Stimulated activated CD8-positive, alpha-beta memory T cell treated with anti-CD3 and anti-CD28 coated beads, Interleukin-7, amount 100 ng/mL, for 4 hours (primary cell): ENCODE measurements at regions not wholly inside any gene's neighbourhood (a gene's known extent, or its start where the extent isn't known, plus 50 kb on each side); places are given as distances from the start of the nearest gene placed in this dataset.
"Not testable (repeated sequence)": the region's sequence is repeated elsewhere in the genome, so short reads cannot be mapped to it uniquely, and the experiment has no call there.

Experiments
- DNase-seq, 2 donors: peaks; one replicate each; pipeline ENCODE4 v3.0.0-alpha.2; 2020; ENCODE audit warnings: low read depth in 2 of 2

DNA sequence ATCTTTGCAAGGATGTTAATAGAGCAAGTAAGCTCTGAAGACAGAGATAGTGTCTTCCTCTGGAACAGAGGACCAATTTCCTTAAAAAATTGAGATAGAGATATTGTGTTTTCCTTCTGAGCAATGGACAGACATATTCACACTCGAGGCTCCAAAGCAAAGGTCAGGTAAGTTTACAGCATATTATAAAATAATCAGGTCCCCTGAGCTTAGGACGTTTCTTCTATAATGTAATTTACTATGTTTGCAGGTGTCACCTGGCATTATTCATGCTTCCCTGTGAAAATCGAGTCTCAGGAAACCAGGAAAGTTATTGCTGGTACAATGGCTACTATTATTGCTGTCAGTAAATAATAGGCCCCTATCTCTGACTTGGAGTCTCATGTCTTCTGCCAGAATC, 1135.8 kb upstream of the ACVR2A start:
- no peak for DNase-seq

DNA sequence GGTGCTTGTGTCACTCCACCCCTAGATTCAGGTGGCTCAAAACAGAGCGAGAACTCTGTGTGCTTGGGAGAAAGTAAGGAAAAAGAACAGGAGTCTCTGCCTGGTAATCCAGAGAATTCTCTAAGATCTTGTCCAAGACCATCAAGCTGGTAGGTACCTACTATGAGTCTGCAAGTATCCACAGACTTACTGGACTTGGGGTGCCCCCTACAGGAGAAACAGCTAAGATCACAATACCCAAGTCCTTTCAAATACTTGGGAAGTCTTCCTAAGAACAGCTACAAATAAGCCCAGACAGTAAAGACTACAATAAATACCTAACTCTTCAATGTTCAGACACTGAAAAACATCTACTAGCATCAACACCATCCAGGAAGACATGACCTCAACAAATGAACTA, 1143.6 kb upstream of the ACVR2A start:
- DNase-seq = no peak

DNA sequence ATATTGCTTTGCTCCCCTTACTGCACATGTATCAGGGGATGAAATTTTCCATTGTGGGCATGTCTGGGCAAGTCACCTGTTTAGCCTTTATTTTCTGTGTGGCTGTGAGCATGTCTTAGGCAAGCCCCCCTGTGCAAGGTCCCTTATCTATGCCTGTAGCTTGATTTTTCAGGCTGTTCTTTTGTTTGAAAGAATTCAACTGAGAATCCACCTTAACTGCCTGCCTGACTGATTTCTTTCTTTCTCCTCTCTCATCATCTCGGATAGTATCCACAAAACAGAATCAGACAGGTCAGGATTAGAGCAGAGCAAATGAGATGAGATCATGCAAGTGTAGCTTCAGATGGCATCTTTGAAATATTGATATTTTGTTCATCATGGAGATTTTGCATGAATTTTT, 1147.5 kb upstream of the ACVR2A start:
- no peak for DNase-seq

- not testable (repeated sequence) for DNase-seq
Measured at GRCh38 chr2:146696787-146697186, 1148.0 kb upstream of the ACVR2A start.

DNA sequence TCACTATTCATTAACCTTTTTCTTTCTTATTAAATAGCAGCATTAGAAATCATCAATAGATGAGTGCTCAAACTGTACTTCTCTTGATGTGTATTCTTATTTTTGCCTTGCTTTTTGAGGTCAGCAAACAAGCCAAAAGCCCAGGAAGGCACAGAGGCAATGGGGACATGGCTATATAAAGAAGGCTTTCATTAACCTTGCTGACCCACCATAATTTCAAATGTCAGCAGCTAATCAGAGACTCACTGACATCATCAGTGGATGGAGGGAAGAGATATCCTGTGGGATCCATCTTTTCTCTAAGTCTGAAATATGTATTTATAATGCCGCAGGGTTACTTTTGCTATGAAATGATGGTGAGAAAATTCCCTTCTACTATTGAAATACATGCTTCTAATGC, 1162.8 kb upstream of the ACVR2A start:
- DNase-seq = no peak

GRCh38 chr2:146678516-146678915, 1166.3 kb upstream of the ACVR2A start:
- no peak for DNase-seq

DNA sequence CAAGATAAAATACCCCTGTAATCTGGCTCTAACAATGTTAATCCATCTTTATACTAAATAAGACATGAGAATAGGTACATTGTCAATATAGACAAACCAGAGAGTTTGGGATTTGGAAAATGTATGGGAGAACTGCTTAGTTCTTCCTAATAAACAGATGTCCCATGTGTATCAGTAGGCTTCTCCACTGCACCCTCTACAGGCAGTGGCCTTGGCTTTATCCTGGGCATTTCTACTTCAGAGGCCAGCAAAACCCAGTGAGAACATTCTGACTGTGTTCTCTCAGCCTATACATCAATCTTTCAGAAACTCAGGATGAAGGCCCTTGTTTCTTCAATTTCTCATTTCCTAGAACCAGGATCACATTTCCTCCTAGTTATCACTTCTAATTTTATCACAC, 1167.5 kb upstream of the ACVR2A start:
- DNase-seq = no peak

GRCh38 chr2:146669735-146670134, 1175.1 kb upstream of the ACVR2A start:
- DNase-seq = no peak

DNA sequence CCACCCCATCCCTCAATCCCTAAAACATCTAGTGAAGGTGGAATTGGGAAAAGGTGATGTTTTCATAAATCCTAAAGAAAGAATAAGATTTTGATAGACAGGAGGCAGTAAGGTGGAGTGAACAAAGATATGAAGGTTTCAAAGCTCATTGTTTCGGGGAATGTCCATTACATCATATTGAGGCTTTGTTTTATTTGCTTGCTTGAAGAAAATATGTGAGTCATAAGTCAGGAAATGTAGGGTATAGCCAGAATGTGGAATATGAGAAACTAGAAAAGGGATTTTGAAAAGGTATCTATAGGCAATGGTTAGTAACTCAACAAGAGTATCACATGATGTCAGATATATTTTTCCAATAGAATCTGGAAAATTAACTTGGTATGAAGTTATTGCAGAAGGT, 1178.5 kb upstream of the ACVR2A start:
- no peak for DNase-seq

DNA sequence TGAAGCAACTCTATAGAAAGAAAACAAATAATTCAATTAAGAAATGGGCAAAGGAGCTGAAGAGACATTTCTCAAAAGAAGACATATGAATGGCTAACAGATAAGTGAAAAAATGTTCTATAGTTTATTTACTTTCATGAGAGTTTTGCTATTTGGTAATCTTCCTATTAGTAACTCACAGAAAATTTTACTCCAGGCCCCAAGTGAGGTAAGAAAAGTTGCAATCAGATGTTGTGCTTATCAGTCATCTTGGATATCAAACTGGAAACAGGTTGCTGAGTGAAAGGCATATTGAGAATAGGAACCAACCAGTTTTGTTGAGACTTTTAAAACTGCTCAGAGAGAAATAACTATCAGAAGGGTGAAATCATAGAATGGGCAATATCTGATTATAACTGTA, 1179.0 kb upstream of the ACVR2A start:
- DNase-seq = no peak

GRCh38 chr2:146661473-146662096, 1183.2 kb upstream of the ACVR2A start:
- no peak for DNase-seq

- no peak for DNase-seq
Measured at GRCh38 chr2:146659976-146660375, 1184.9 kb upstream of the ACVR2A start.

DNA sequence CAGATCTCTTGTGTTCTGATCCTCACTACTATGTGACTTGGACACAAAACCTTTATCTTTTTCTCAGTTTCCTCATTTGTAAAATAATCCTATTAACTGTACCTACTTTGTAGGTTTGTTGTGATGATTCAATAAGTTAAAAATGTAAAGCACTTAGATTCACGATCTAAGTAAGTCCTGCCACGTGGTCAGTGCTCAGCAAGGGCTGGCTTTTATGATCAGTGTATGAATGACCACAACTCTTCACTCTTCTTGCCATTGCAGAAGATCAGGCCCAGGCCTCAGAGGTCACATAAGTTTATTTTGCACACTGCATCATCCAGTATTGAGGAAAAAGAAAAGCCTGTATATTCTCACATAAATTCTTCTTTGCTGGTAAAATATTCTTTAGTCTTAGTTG, 1192.5 kb upstream of the ACVR2A start:
- no peak for DNase-seq

GRCh38 chr2:146651361-146651760, 1193.5 kb upstream of the ACVR2A start:
- no peak for DNase-seq

DNA sequence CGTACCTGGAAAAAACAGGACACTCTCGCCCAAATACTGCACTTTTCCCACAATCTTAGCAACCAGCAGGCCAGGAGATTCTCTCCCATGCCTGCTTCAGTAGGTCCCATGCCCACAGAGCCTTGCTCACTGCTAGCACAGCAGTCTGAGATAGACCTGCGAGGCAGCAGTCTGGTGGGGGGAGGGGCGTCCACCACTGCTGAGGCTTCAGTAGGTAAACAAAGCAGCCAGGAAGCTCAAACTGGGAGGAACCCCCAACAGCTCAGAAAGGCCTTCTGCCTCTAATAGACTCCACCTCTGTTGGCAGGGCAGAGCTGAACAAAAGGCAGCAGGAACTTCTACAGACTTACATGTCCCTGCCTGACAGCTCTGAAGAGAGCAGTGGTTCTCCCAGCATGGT, 1202.8 kb upstream of the ACVR2A start:
- no peak for DNase-seq

GRCh38 chr2:146634230-146635097, 1210.4 kb upstream of the ACVR2A start:
- DNase-seq = no peak

- no peak for DNase-seq
Measured at GRCh38 chr2:146633159-146633558, 1211.7 kb upstream of the ACVR2A start.

DNA sequence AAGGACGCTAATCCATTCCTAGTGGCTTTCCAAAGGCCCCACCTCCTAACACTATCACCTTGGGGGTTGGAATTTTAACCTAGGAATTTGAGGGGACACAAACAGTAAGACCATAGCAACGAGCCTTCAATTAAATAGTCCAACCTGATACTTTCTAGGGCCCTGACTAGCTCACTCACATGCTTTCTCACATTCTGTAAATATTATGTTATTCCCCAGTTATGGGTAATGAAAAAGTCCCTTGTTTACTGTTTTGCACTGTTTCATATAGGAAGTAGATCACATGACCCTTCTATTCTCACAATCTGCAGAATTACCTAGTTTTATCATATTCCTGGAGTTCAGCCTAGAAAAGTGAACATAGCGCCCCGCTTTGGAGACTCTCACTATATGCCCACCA, 1212.1 kb upstream of the ACVR2A start:
- no peak for DNase-seq

DNA sequence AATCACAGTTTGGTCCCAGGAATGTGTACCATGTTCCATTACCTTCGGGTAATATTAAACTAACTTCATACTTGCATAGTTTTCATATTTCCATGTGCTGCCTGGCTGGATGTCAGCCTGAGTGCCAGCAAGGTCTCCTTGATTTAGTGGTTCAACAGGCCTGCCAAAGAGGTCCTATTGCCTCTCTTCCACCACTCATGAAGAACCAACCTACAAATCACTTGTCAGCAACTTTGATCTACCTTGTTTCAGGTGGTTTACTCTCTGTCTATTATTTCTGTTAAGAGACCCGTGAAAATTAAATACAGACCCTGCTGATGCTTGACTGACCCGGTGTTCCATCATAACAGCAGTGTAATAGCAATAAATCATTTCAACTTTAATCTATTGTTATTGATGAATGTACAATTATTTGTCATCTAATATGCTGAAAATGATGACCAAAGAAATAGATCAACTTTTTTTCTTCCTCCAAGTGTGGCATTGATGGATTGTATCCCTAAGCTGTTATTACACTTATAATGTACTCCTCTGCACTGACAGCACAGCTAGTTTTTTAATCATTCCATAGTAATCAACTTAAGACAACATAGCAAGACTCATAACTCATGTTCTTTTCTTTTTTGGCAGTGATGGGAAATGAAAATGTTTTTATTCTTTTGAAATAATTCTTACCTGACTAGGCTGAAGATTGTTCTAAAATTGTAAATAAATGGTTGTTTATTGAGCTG, 1220.2 kb upstream of the ACVR2A start:
- no peak for DNase-seq

DNA sequence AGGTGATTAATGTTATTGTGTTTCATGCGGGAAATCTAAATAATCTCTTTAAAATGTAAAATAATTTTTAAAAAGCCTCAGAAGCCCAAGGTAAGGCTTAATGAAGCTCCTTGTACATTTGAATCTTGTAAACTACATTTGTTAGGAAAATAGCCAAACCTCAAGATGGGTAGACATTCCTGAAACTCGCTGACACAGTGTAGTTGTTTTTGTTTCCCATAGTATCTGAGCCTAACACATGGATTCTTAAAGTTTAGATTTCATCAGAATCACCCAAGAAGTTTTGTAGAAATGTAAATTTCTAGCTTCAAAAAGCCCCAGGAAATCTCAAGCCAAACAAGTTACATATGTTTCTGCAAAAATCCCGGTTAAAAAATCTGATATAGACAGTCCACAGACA, 1221.1 kb upstream of the ACVR2A start:
- DNase-seq = no peak

- no peak for DNase-seq
Measured at GRCh38 chr2:146621656-146622055, 1223.2 kb upstream of the ACVR2A start.

GRCh38 chr2:146615778-146616177, 1229.1 kb upstream of the ACVR2A start:
- no peak for DNase-seq

DNA sequence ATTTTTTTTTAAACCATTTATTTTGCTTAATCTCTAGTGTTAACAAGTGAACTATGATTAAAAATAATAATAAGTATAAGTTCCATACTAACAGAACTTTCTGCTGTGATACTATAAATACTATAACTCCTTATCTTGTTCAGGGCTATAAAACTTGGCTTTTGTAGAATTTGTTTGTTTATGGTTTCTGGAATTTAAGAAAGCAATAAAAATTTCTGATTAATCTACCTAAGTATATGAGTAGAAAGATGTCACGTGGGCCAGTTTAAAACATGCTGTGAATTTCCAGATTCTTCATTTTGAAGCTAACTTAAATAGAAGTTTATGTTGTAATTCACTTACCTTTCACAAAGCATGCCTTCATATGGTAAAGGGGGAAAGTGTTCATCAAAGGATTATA, 1236.3 kb upstream of the ACVR2A start:
- DNase-seq = no peak
